ENCODE measurements at regions not wholly inside any gene's neighbourhood (a gene's known extent, or its start where the extent isn't known, plus 50 kb on each side); places are given as distances from the start of the nearest gene placed in this dataset.

DNA sequence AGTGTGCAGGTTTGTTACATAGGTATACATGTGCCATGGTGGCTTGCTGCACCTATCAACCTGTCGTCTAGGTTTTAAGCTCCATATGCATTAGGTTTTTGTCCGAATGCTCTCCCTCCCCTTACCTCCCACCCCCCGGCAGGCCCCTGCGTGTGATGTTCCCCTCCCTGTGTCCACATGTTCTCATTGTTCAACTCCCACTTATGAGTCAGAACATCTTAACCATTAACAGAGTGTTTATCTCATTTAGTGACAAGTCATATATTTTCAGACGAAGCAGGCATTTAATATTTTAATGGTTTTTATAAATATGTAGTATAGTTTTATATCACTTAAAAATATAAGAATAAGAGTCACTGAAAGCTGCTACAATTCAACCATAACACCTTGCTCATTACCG, 780.5 kb upstream of the ARGLU1 start:
- no peak for DNase-seq (ENCODE audit: low spot score)

DNA sequence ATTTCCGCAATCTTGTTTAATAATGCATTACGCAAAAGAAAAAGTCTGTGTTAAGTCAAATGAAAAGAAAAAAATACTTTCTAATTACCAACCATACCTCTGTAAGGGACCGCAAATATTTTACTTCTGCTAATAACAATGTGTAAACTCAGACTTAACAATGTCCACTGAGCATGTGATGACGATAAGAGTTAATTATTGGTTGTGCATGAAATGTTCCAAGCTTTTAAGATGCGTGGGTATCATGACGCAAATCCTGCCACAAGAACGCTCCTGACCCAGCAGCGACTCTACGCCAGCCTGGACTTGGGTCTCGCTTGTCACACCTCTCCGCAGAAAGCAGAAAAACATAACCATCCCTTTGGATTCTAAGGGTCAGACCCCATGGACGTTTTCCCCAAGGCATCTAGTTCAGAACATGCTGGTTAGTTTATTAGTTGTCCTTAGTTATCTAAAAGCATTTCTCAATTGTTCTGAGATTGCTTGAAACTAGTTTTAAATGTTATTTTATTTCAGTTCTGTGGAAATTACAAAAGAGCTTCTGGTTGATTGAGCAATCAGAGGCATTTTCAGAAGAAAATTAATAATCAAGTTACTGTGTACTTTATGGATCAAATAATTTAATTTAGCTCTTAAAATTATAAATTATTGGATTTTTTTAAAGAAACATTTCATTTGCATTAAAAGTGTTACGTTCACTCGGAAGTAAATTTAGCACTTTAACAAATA, 779.9 kb upstream of the ARGLU1 start:
- no peak for DNase-seq (ENCODE audit: low spot score)

DNA sequence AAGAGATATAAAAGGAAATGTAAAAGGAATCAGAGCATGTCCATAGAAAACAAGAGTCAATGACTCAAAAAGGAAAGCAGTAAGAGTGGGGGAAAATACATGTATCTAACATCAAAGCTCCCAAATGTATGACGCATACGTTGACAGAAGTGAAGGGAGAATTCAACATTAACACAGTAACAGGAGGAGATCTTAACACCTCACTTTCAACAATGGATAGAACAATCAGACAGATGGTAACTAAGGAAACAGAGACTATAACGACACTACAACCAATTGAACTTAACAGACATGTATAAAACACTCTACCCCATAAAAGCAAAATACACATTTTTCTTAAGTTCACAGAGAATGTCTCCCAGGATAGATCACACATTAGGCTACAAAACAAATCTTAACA, 774.8 kb upstream of the ARGLU1 start:
- DNase-seq (ENCODE audit: low spot score), result no peak

DNA sequence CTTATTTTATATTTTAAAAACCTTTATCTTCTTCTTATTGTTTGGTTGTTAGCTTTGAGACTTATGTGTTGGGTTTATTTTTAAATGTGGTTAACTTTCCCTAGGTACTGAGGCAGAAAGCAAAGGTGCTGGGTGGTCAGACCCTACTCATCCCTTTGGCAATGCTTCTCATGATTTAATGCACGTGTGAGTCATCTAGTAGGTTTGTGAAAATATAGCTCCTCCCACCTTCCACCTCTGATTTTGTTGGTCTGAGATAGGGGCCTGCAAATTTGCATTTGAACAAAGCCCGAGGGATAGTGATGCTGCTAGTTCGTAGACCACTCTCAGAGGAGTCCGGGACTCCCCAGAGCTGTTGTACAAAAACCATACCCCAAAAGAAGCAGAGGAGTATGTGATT, 771.3 kb upstream of the ARGLU1 start:
- no peak for DNase-seq (ENCODE audit: low spot score)

DNA sequence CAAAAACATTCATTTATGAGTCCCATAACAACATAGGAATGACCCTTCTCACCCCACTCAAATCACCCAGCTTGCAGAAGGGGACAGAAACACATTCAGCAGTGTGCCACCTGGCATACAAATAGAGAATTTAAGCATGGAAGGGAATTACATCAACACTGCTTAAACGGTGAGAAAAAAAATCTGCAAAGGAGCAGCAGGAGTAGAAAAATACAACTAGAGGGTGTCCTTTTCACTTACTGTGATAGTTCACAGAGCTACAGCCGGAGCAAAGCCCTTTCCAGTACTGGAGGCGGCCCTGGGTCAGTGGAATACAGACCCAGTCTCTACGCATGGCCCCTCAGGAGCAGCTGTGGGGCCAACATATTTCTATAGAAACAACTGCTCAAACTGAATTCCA, 764.3 kb upstream of the ARGLU1 start:
- DNase-seq (ENCODE audit: low spot score), result no peak

DNA sequence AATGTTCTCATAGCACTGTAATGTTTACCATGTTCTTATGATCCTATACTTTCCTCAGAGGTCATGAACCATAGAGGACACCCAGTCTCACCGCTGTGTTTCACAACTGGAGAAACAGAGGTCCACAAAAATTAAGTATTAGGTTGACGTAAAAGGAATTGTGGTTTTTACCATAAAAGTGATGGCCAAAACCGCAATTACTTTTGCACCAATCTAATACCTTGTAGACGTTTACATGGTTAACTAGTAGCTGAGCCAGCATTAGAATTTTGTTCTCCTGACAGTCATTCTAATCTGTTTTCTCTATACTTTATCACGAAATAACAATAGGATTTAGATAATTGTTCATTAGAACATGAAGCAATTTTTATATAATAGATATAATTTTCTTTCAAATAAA, 763.4 kb upstream of the ARGLU1 start:
- DNase-seq (ENCODE audit: low spot score), result no peak

DNA sequence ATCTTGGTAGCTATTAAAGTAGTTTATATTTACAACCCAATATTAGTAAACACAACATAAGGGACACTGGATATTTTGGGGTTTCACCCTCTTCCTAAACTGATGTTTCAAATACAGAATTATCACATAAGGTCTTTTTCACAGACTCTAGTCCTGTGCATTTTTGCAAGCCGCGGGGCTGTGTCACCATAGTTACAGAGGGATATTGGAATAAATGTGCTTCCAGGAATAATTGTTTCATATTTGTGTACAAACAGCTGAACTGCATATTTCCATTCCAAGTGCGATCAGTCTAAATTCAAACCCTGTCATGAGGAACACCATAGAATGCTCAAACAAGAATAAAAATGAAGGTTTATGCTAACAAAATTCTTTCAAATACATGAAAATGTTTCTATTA, 762.5 kb upstream of the ARGLU1 start:
- no peak for DNase-seq (ENCODE audit: low spot score)

DNA sequence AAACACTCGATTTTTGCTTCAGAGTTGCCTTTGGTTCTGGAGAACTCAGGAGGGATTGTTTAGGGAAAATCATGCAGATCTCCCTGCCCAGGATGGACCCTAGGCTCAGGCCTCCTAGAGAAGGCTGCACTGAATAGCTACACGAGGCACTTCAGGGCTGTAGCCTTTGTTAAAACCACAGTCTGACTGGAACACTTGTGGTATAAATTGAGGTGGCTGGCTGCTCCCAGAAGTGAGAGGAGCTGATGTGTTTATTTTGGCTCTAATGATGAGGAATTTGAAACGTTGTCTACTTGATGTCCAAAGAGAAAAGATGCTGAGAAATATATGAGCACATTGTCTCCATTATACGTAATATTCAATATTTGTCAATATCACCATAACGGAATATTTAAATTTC, 762.1 kb upstream of the ARGLU1 start:
- no peak for DNase-seq (ENCODE audit: low spot score)

DNA sequence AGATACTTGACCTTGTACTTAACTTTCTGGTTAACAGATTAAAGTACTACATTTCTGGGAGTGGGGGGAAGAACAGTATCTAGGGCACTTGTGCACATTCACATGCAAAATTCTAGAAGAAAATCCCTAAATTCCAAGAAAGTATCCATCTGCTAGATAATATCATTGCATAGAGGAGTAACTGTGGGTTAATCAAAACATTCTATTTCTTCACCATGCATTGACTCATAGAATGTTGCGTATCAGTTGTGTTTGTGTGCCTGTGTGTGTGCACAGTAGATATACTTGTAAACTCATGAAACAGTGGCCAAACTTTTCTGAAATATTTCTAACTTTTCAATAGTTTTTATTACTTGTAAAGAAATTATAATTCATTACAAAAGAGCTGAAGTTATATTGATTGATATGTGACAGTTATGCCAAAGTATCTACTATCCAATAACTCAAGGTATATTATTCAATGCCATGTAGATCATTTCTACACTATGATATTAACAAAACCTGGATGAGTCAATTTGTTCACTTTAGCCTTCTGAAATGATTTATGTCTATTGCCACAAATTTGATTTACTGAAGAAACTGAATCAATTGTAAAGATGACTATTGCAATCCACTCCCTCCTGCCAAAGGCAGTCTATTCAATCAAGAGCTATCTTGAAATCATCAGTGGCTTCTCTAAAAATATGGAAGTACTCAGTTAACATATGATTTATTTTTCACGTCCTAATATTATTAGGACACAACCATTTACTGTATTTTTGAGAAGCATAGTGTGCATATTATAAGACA, 756.7 kb upstream of the ARGLU1 start:
- no peak for DNase-seq (ENCODE audit: low spot score)

DNA sequence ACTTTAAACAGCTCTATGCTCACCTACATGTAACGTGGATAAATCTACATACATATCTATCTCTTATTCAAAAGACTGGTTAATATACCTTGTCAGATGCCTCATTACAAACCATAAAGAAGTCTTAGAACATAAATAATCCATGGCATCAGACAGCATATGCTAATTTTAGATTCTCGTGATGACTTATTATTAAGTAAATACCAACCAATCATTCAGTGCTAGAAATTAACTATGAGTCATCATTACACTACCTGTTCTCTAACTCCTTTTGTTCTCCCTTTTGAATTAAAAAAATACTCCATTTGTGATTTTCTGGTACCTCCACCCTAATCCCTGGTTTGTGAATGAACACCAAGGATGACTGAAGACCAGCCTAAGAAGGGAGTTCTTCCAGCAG, 754.3 kb upstream of the ARGLU1 start:
- DNase-seq (ENCODE audit: low spot score), result no peak

DNA sequence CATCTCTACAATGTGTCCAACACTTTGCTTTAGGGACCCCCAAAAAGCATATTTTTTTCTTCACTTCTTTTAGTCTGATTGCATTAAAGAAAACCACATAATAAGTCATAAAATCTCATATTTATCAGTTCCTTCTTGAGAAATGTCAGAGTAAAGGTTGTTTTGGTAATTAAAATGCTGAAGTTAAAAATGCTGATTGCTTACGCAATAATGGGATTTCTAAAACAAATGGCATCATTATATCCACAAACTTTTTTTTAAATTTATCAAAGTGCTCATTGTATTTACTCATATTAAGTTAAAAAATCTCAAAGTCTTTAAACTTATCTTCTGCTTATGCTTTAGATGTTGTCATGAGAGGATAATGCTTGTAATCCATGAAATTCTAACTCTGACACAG, 737.2 kb upstream of the ARGLU1 start:
- DNase-seq (ENCODE audit: low spot score), result no peak

DNA sequence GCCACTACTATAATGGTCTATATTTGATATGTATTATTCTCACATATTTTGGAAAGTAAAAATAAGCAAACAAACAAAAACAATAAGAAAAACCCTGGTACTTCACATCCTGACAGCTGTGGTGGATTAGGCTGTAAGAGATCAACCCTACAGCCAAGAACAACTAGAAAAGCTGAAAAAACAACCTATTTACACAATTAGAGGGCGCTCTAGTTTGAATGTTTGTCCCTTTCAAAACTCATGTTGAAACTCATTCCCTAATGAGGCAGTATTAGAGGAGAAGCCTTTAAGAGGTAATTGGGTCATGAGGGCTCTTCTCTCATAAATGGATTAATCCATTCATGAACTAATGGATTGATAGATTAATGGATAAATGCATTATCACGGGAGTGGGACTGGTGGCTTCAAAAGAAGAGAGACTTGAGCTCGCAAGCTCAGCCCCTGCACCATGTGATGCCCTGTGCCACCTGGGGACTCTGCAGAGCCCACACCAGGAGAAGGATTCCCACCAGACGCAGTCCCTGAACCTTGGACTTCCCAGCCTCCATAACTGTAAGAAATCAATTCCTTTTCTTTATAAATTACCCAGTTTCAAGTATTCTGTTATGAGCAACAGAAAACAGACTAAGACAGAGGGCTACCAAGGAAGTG, 733.9 kb upstream of the ARGLU1 start:
- DNase-seq (ENCODE audit: low spot score), result no peak

DNA sequence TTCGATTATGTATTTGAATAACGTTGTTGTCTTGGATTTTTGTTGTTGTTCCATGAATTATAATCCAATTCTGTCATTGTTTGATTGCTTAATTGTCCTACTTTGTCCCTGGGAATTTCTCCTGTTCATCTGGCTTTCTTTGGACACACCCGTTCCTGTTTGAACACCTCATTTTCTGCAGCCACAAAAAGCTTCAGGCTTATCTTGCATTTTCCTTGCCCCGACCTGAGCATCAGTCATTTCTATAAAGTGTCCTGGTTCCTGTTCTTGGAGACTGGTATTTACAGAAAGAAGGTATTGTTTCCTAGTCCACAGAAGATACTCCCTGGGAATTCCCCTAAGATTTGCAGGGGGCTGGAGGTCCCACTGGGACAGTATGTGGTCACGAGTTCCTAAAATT, 731.8 kb upstream of the ARGLU1 start:
- DNase-seq (ENCODE audit: low spot score), result no peak

DNA sequence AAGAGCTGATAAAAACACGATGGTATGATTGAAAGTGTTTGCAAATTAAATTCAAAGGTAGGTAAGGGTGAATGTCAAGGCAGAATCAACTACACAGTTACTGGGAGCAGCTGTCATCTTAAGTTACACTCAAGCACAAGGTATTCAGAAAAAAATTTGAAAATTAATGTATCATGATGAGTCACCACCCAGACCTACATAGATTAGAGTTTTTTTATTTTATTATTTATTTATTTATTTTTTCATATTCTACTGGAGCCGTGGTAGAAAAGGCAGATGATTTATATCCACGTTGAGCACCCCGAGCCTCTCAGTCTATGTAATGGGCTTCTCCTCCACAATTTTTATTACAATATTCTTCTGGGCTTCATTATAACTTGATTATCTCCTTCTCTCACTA, 728.9 kb upstream of the ARGLU1 start:
- DNase-seq (ENCODE audit: low spot score), result no peak

DNA sequence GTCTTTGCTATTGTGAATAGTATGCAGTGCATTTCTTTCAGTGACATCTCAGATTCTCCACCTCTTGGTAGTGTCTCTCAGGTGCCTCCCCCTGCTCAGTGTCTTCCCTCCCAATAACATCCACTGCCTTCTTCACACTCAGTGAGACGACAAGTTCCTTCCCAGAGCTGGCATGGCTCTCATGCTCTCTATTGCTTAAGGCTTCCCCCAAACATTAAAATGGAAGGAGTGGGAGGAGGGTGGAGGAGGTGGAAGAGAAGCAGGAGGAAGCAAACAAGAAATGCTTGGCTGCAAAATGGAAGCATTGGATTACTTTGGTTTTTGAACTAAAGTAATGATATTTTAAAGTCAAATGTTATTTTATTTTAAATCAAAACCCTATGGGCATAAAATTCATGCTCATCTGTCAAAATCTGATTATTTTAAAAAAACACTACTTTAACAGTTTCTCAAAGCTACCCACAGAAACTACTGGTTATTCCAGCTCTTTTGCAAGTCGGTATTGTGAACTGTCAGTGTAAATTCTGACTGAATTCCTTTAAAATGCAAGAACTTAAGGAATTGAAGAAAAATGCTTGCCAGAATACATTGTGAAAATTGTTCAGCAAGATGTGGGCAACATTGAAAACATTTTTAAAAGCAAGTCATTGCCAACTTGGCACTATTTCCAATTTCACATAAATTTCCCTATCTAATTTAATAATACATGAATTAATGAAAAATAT, 727.6 kb upstream of the ARGLU1 start:
- no peak for DNase-seq (ENCODE audit: low spot score)

DNA sequence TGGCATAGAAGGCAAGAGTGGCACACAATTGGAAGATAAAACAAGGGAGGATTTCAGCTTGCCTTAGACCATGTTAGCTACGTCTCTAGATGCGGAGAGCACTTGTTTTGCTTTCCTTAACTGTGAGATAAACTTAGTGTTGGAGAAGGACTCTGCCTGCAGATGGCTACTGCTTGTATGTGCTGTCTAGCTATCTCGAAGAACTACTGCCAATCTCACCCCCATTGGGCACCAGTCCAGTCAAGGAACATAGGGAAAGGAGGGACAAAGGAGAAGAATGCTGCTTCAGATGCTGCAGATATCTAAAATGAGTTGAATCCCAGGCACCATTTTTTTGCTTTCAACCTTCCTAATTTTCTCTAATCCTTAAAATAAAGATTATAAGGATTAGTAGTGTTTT, 726.0 kb upstream of the ARGLU1 start:
- DNase-seq (ENCODE audit: low spot score), result no peak

DNA sequence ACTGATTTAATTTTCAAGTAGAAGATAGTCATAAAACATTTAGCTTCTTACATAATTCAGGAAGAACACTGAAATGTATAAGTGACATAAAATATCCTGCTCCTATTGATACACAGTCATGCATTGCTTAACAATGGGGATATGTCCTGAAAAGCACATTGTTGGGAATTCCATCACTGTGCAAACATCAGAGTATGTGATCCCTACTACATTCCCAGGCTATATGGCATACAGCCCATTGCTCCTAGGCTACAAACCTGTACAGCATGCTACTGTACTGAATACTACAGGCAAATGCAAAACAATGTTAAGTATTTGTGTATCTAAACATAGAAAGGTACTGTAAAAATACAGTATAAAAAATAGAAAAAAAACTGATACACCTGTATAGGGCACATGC, 723.9 kb upstream of the ARGLU1 start:
- DNase-seq (ENCODE audit: low spot score), result no peak

DNA sequence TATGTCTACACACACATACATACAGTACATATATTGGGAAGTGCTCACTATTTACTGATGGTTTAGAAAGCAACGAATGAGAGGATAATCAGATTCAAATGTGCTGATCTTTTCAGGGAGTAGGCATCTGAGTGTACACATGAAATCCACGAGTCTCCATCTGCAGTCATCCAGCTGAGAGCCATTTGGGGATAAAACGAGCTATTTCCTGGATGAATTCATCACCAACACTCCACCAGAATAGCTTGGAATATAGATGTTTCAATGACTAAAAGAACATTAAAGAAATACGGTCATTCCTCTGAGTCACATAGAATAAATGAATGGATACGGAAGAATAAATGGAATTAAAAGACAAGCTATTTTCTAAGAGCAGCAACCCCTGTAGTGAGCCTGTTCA, 721.6 kb upstream of the ARGLU1 start:
- DNase-seq (ENCODE audit: low spot score), result no peak

DNA sequence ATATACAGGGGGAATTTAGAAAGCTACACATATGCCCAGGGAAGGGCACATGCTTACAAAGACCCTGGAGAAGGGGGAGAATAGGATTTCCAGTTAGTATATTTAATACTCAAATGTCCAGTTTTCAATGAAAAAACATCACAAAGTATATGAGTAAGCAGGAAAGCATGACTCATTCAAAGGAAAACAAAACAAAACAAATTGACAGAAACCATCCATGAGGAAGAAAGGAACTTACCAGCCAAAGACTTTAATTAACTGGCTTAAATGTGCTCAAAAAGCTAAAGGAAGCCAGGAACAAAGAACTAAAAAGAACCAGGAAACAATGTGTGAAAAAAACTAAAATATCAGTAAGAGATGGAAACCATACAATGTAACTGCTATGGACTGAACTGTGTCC, 716.2 kb upstream of the ARGLU1 start:
- DNase-seq (ENCODE audit: low spot score), result no peak

DNA sequence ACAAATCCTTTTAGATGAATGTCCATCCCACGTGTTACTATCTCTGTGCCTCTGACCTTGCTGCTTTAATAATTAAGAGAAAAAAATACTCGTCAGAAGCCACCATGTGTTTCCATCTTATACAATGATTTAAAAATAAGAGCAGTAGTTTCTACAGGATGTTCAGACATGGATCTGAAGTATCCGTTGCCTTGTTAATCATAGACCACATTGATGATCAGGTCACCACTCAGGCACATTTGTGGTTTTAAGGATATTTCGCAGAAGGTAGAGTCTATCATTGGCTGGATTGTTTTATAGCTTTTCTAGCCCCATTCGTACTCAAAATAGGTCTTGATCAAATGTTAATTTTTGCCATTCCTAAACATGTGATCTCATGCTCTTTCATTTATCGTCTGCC, 710.0 kb upstream of the ARGLU1 start:
- DNase-seq (ENCODE audit: low spot score), result no peak

DNA sequence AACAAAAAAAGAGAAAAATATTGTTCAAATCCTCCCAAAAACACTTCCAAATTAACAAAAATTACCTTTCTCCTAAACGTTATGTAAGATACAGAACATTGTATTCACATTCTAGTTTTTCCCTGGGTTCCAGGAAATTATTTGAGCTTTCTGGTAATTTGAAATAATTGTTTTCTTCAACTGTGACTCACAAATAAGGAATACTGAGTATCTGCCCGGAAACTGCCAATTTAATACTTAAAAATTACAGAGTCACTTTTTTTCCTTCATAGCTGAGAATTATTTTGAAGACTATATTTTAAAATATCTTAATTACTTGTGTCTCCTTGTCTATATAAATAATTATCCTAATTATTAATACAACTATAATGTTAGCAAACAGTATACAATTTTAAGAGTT, 709.0 kb upstream of the ARGLU1 start:
- no peak for DNase-seq (ENCODE audit: low spot score)

DNA sequence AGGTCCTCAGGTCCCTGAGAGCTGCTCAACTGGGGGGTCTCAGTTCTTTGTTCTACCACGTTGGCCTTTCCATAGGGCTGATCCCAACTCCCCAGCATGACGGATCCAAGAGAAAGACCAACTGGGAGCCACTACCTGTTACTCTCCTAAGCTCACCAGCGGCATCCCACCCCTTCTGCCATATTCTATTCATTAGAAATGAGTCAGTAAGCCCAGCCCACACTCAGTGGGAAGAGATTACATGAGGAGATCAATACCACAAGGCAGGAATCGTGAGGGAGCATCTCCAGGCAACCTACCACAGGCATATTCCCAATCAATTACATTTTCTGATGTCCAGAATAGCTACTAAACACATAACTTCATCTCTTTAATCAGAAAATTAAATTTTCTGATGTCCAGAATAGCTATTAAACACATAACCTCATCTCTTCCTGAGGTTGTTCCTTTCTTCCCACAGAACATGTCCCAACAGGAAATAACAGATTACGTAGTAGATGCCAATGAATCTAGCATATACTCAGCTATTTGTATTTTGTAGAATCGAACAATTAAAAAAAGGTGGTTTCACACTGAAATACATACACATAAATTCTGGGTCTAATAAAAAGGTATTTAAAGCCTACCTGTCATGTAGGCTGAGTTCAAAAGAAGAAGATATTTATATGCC, 708.1 kb upstream of the ARGLU1 start:
- no peak for DNase-seq (ENCODE audit: low spot score)
